PC-3 (cell line): ENCODE measurements at regions not wholly inside any gene's neighbourhood (a gene's known extent, or its start where the extent isn't known, plus 50 kb on each side); places are given as distances from the start of the nearest gene placed in this dataset.

Source experiments
- ATAC-seq: fragments of 200-7000 bp; cut with Tn5 transposase; 2 replicates; pipeline ENCODE4 v1.9.1; 2020; ENCODE audit warnings: mild to moderate bottlenecking, moderate library complexity
- BruUV-seq: library from RNA; stranded (reverse); fragments of 400-500 nt; replicated peaks from 2 replicates; lab custom pipeline; 2021; lab: Mats Ljungman, UMichigan
- CTCF ChIA-PET: fragments of 300-600 bp; sonication (Branson Sonifier 250); formaldehyde crosslinking; loops from one replicate; lab custom pipeline; 2022; ENCODE audit warnings: antibody characterized with exemption; lab: Charles Lee
- POLR2A ChIA-PET: fragments of 300-600 bp; sonication (Branson Sonifier 250); formaldehyde crosslinking; loops from one replicate; lab custom pipeline; 2022; ENCODE audit warnings: antibody characterized with exemption; ENCODE audit not compliant: unreplicated experiment; lab: Charles Lee
- DNase-seq: peaks from one replicate; pipeline ENCODE4 v3.0.0-alpha.2; 2015
- H2AFZ ChIP-seq: fragments of 300-600 bp; sonication (generic); 2 replicates; pipeline ENCODE4 v1.6.0; 2016; ENCODE audit warnings: antibody characterized with exemption, low read length
- H3F3A ChIP-seq: fragments of 300-600 bp; sonication (generic); one replicate; pipeline ENCODE4 v1.6.0; 2017; ENCODE audit warnings: antibody characterized with exemption, low read length, control low read depth, mild to moderate bottlenecking; ENCODE audit not compliant: unreplicated experiment
- H3K27ac ChIP-seq: fragments of 300-600 bp; sonication (generic); 2 replicates; pipeline ENCODE4 v1.5.1; 2016; ENCODE audit warnings: mild to moderate bottlenecking, low read length
- H3K27me3 ChIP-seq: fragments of 300-600 bp; sonication (generic); 2 replicates; pipeline ENCODE4 v1.6.1; 2016; ENCODE audit warnings: low read length, mixed read lengths
- H3K36me3 ChIP-seq: fragments of 300-600 bp; sonication (generic); 2 replicates; pipeline ENCODE4 v1.6.1; 2016; ENCODE audit warnings: low read depth, mixed run types, low read length, mixed read lengths
- H3K4me1 ChIP-seq: fragments of 300-600 bp; sonication (generic); 2 replicates; pipeline ENCODE4 v1.5.1; 2016; ENCODE audit warnings: low read length; ENCODE audit not compliant: insufficient read depth
- H3K4me2 ChIP-seq: fragments of 300-600 bp; sonication (generic); 2 replicates; pipeline ENCODE4 v1.6.0; 2016; ENCODE audit warnings: low read length
- H3K4me3 ChIP-seq: fragments of 300-600 bp; sonication (generic); 2 replicates; pipeline ENCODE4 v1.5.1; 2016; ENCODE audit warnings: mild to moderate bottlenecking, low read length, mixed read lengths
- H3K79me2 ChIP-seq: fragments of 300-600 bp; sonication (generic); 2 replicates; pipeline ENCODE4 v1.6.1; 2017; ENCODE audit warnings: low read length, mixed read lengths
- H3K9ac ChIP-seq: fragments of 300-600 bp; sonication (generic); 2 replicates; pipeline ENCODE4 v1.6.0; 2016; ENCODE audit warnings: mild to moderate bottlenecking, low read length
- H3K9me2 ChIP-seq: fragments of 300-600 bp; sonication (generic); replicated peaks from 2 replicates; pipeline ENCODE4 v1.6.1; 2016; ENCODE audit warnings: mixed run types, low read length, mixed read lengths
- H3K9me3 ChIP-seq: fragments of 300-600 bp; sonication (generic); 2 replicates; pipeline ENCODE4 v1.6.1; 2016; ENCODE audit warnings: low read length, mixed read lengths
- H4K20me1 ChIP-seq: fragments of 300-600 bp; sonication (generic); 2 replicates; pipeline ENCODE4 v1.6.1; 2016; ENCODE audit warnings: low read length, mixed read lengths
- EZH2 ChIP-seq: fragments of 300-600 bp; sonication (generic); IDR thresholded peaks from one replicate; pipeline ENCODE4 v1.6.1; 2017; ENCODE audit warnings: antibody characterized with exemption, mild to moderate bottlenecking, low read length; ENCODE audit not compliant: unreplicated experiment
- EZH2phosphoT487 ChIP-seq: fragments of 300-600 bp; sonication (generic); IDR thresholded peaks from 2 replicates; pipeline ENCODE4 v1.6.1; 2018; ENCODE audit warnings: mild to moderate bottlenecking, antibody characterized with exemption, low read length, borderline replicate concordance
- intact Hi-C: fragments of 100-400 bp; cut with micrococcal nuclease; formaldehyde crosslinking; loops from 2 replicates; pipeline ENCODE4 v1.9.0; 2023
- TF ChIP-seq, protein P1 (sequence below): fragments of 300-600 bp; sonication (generic); conservative IDR thresholded peaks from 2 replicates; pipeline ENCODE4 v1.5.1; 2017; ENCODE audit warnings: antibody characterized with exemption, low read depth, mild to moderate bottlenecking, low read length

DNA sequence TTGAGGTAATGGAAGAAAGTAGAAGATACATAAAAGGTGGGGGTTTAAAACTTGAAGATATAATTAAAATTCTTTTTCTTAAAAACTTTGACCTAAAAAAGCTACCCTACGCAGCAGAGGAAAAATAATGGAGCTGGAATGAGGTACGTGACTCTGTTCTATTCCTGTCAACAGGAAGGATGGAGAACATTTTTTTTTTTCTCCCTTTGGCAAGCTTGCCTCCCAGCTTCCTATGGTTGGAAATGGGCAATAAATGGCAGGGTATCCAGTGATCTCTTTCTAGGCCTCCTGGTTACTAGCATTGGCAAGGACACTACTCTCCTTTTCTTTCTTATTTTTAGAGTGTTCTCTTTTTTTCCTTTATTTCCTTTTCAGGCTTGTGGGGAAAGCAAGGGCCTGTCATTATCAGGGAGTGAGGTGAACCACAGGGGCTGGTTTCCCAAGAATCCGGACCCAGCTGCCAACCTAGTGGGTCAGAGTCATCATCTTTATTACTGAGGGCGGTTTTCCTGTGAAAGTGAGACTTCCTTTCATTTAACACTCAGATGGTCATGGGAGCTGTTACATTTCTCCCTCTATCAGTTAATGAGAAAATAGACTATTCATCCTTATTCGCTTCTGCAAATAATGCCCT is 224.6 kb downstream of the SPRY1 start:
- no peaks in the 10 kb centered on the region for H3K9me3 ChIP-seq
- H3K9ac ChIP-seq = no peak overlapping the region
- H3K4me1 ChIP-seq = no peaks in the 10 kb centered on the region
- ATAC-seq (no peak), DNase-seq (no peak)
- no peak overlapping the region for H3K4me3 ChIP-seq
- no peaks in the 10 kb centered on the region for H3K36me3 ChIP-seq
- TF ChIP-seq, protein P1, sequence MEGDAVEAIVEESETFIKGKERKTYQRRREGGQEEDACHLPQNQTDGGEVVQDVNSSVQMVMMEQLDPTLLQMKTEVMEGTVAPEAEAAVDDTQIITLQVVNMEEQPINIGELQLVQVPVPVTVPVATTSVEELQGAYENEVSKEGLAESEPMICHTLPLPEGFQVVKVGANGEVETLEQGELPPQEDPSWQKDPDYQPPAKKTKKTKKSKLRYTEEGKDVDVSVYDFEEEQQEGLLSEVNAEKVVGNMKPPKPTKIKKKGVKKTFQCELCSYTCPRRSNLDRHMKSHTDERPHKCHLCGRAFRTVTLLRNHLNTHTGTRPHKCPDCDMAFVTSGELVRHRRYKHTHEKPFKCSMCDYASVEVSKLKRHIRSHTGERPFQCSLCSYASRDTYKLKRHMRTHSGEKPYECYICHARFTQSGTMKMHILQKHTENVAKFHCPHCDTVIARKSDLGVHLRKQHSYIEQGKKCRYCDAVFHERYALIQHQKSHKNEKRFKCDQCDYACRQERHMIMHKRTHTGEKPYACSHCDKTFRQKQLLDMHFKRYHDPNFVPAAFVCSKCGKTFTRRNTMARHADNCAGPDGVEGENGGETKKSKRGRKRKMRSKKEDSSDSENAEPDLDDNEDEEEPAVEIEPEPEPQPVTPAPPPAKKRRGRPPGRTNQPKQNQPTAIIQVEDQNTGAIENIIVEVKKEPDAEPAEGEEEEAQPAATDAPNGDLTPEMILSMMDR = no peak
- TF ChIP-seq EZH2phosphoT487 (no peak), EZH2 (no peak)
- no peaks in the 10 kb centered on the region for H4K20me1 ChIP-seq
- H3K27me3 ChIP-seq = no peaks in the 10 kb centered on the region
- intact Hi-C loops = no loop called here
- H3K4me2 ChIP-seq = no peak overlapping the region
- no TSS peak for BruUV-seq
- no peaks in the 10 kb centered on the region for H3K9me2 ChIP-seq
- POLR2A ChIA-PET = no interaction called here
- no peaks in the 10 kb centered on the region for H3K79me2 ChIP-seq
- H3F3A ChIP-seq = no peaks in the 10 kb centered on the region
- no peak overlapping the region for H2AFZ ChIP-seq
- H3K27ac ChIP-seq = no peak overlapping the region
- CTCF ChIA-PET = no interaction called here

GRCh38 chr4:123622572-123622971 is 226.0 kb downstream of the SPRY1 start:
- DNase-seq (no peak), ATAC-seq (no peak)
- H2AFZ ChIP-seq = no peak overlapping the region
- no peaks in the 10 kb centered on the region for H3K79me2 ChIP-seq
- no peak overlapping the region for H3K4me3 ChIP-seq
- no peaks in the 10 kb centered on the region for H4K20me1 ChIP-seq
- POLR2A ChIA-PET = no interaction called here
- no peak overlapping the region for H3K9ac ChIP-seq
- H3K9me3 ChIP-seq = no peaks in the 10 kb centered on the region
- H3K27me3 ChIP-seq = no peaks in the 10 kb centered on the region
- H3F3A ChIP-seq = no peaks in the 10 kb centered on the region
- no peaks in the 10 kb centered on the region for H3K36me3 ChIP-seq
- H3K9me2 ChIP-seq = no peaks in the 10 kb centered on the region
- no peak overlapping the region for H3K4me2 ChIP-seq
- TF ChIP-seq, protein P1 = 0 out of 2 replicates have a peak, but pooled peaks have one; percentile 8
- TF ChIP-seq EZH2phosphoT487 (no peak), EZH2 (no peak)
- CTCF ChIA-PET = no interaction called here
- no peak overlapping the region for H3K27ac ChIP-seq
- BruUV-seq = no TSS peak
- intact Hi-C loops = no loop called here
- H3K4me1 ChIP-seq = no peaks in the 10 kb centered on the region

DNA sequence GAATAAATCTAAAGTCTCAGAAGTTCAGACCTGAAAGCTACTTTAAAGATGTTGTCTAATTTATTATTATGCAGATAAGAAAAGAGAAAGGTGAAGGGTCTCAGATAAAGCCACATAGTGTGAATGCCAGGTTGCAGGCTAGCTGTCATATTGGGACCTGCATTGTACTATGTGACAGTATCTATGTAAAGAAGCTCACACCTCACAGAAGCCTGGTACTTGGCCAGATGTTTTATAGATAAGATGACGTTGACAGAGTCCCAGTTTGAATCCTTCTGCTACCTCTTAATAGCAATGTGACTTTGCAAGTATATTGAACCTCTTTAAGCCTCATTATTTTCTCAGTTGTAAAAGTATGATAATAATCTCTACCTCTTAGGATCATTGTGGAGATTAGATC is 227.0 kb downstream of the SPRY1 start:
- BruUV-seq = no TSS peak
- Histone ChIP-seq H3K27me3 (no peaks in the 10 kb centered on the region), H3K4me1 (no peaks in the 10 kb centered on the region), H3K27ac (no peak overlapping the region), H3K4me2 (no peak overlapping the region), H3K36me3 (no peaks in the 10 kb centered on the region), H4K20me1 (no peaks in the 10 kb centered on the region), H3K9me2 (no peaks in the 10 kb centered on the region), H3K79me2 (no peaks in the 10 kb centered on the region), H3K9ac (no peak overlapping the region), H3F3A (no peaks in the 10 kb centered on the region), H3K9me3 (no peaks in the 10 kb centered on the region), H3K4me3 (no peak overlapping the region), H2AFZ (no peak overlapping the region)
- ChIA-PET POLR2A (no interaction called here), CTCF (no interaction called here)
- TF ChIP-seq, protein P1 = no peak
- TF ChIP-seq EZH2 (no peak), EZH2phosphoT487 (no peak)
- no peak for DNase-seq
- ATAC-seq = no peak
- intact Hi-C loops = no loop called here
